H9 (cell line): ENCODE measurements at regions not wholly inside any gene's neighbourhood (a gene's known extent, or its start where the extent isn't known, plus 50 kb on each side); places are given as distances from the start of the nearest gene placed in this dataset.

ENCODE experiments used
- DNase-seq: peaks from one replicate; pipeline ENCODE4 v3.0.0-alpha.2; 2017
- H2AFZ ChIP-seq: one replicate; pipeline ENCODE4 v1.6.1; 2013; ENCODE audit warnings: mild to moderate bottlenecking, low read length, control low read depth, moderate library complexity
- H2AK5ac ChIP-seq: 2 replicates; pipeline ENCODE4 v1.6.1; 2013; ENCODE audit warnings: low read length, control low read depth, mixed read lengths; ENCODE audit not compliant: insufficient read length
- H2BK120ac ChIP-seq: one replicate; pipeline ENCODE4 v1.6.1; 2013; ENCODE audit warnings: low read depth, mild to moderate bottlenecking, low read length, control low read depth, inconsistent platforms; ENCODE audit not compliant: poor library complexity, severe bottlenecking
- H2BK12ac ChIP-seq: 2 replicates; pipeline ENCODE4 v1.6.1; 2013; ENCODE audit warnings: low read length, control low read depth, mixed read lengths, low read depth; ENCODE audit not compliant: insufficient read length
- H2BK15ac ChIP-seq: 2 replicates; pipeline ENCODE4 v1.6.1; 2013; ENCODE audit warnings: low read depth, low read length, control low read depth
- H2BK20ac ChIP-seq: one replicate; pipeline ENCODE4 v1.6.1; 2013; ENCODE audit warnings: low read depth, mild to moderate bottlenecking, low read length, control low read depth, inconsistent platforms; ENCODE audit not compliant: poor library complexity, severe bottlenecking
- H2BK5ac ChIP-seq: 2 replicates; pipeline ENCODE4 v1.6.1; 2013; ENCODE audit warnings: low read length, control low read depth, mixed read lengths; ENCODE audit not compliant: insufficient read length
- H3K14ac ChIP-seq: 2 replicates; pipeline ENCODE4 v1.6.1; 2013; ENCODE audit warnings: low read length, control low read depth; ENCODE audit not compliant: insufficient read depth
- H3K18ac ChIP-seq: 2 replicates; pipeline ENCODE4 v1.6.1; 2013; ENCODE audit warnings: low read depth, mild to moderate bottlenecking, mixed read lengths, low read length, control low read depth; ENCODE audit not compliant: insufficient read length
- H3K23ac ChIP-seq: 2 replicates; pipeline ENCODE4 v1.6.1; 2013; ENCODE audit warnings: low read length, control low read depth, mixed read lengths, low read depth; ENCODE audit not compliant: insufficient read length
- H3K23me2 ChIP-seq: 2 replicates; pipeline ENCODE4 v1.6.1; 2013; ENCODE audit warnings: low read depth, mild to moderate bottlenecking, mixed read lengths, low read length, control low read depth; ENCODE audit not compliant: insufficient read length, poor library complexity, severe bottlenecking
- H3K27ac ChIP-seq: 2 replicates; pipeline ENCODE4 v1.5.1; 2013; ENCODE audit warnings: low read length, control low read depth, mixed read lengths, low read depth; ENCODE audit not compliant: insufficient read length
- H3K27me3 ChIP-seq: 2 replicates; pipeline ENCODE4 v1.6.1; 2013; ENCODE audit warnings: low read length, control low read depth, inconsistent platforms; ENCODE audit not compliant: insufficient read depth
- H3K4ac ChIP-seq: 2 replicates; pipeline ENCODE4 v1.6.1; 2013; ENCODE audit warnings: low read depth, mild to moderate bottlenecking, control low read depth, inconsistent platforms, low read length, moderate library complexity
- H3K4me1 ChIP-seq: 2 replicates; pipeline ENCODE4 v1.6.1; 2013; ENCODE audit warnings: low read length, control low read depth, inconsistent platforms; ENCODE audit not compliant: insufficient read depth
- H3K4me2 ChIP-seq: 2 replicates; pipeline ENCODE4 v1.6.1; 2013; ENCODE audit warnings: low read length, control low read depth, mixed read lengths; ENCODE audit not compliant: insufficient read length, insufficient read depth
- H3K56ac ChIP-seq: 2 replicates; pipeline ENCODE4 v1.6.1; 2013; ENCODE audit warnings: low read depth, mild to moderate bottlenecking, mixed read lengths, low read length, control low read depth; ENCODE audit not compliant: insufficient read length
- H3K79me1 ChIP-seq: 2 replicates; pipeline ENCODE4 v1.6.1; 2013; ENCODE audit warnings: low read depth, mild to moderate bottlenecking, moderate library complexity, low read length, control low read depth, inconsistent platforms; ENCODE audit not compliant: insufficient read depth, poor library complexity, severe bottlenecking
- H3K79me2 ChIP-seq: 2 replicates; pipeline ENCODE4 v1.6.1; 2013; ENCODE audit warnings: low read length, control low read depth, inconsistent platforms; ENCODE audit not compliant: insufficient read depth
- H3K9ac ChIP-seq: 2 replicates; pipeline ENCODE4 v1.6.1; 2013; ENCODE audit warnings: low read length, control low read depth, mixed read lengths; ENCODE audit not compliant: insufficient read length; ENCODE audit errors: extremely low read depth
- H3K9me3 ChIP-seq: one replicate; pipeline ENCODE4 v1.6.1; 2013; ENCODE audit warnings: low read depth, low read length, inconsistent platforms; ENCODE audit not compliant: control insufficient read depth
- H3T11ph ChIP-seq: one replicate; pipeline ENCODE4 v1.6.1; 2013; ENCODE audit warnings: mild to moderate bottlenecking, low read length, control low read depth, inconsistent platforms
- H4K20me1 ChIP-seq: one replicate; pipeline ENCODE4 v1.6.1; 2013; ENCODE audit not compliant: control insufficient read depth, insufficient read length, insufficient read depth
- H4K5ac ChIP-seq: 2 replicates; pipeline ENCODE4 v1.6.1; 2013; ENCODE audit warnings: low read depth, mild to moderate bottlenecking, mixed read lengths, low read length, control low read depth; ENCODE audit not compliant: insufficient read length
- H4K8ac ChIP-seq: replicated peaks from 2 replicates; pipeline ENCODE4 v1.6.1; 2013; ENCODE audit warnings: low read length, control low read depth, mixed read lengths, low read depth; ENCODE audit not compliant: insufficient read length
- H4K91ac ChIP-seq: 2 replicates; pipeline ENCODE4 v1.6.1; 2013; ENCODE audit warnings: low read depth, mild to moderate bottlenecking, moderate library complexity, mixed read lengths, low read length, control low read depth; ENCODE audit not compliant: insufficient read length
- H3K27ac Mint-ChIP-seq, 3 experiments: 2 replicates in 2 of 3; 3 replicates in 1 of 3; pipeline ENCODE4 v1.8.0; 2020 to 2021; ENCODE audit warnings: mixed read lengths in 3 of 3, mild to moderate bottlenecking in 1 of 3, moderate library complexity in 1 of 3
- H3K27me3 Mint-ChIP-seq: 2 replicates; pipeline ENCODE4 v1.8.0; 2021; ENCODE audit warnings: low read depth, mild to moderate bottlenecking, moderate library complexity, mixed read lengths
- H3K36me3 Mint-ChIP-seq, 3 experiments: 2 replicates in 2 of 3; 3 replicates in 1 of 3; pipeline ENCODE4 v1.8.0; 2020 to 2021; ENCODE audit warnings: low read depth in 3 of 3, mixed read lengths in 3 of 3; ENCODE audit not compliant: insufficient read depth in 1 of 3
- H3K4me1 Mint-ChIP-seq, 2 experiments: 2 replicates each; pipeline ENCODE4 v1.8.0; 2020; ENCODE audit warnings: mixed read lengths in 2 of 2
- H3K4me3 Mint-ChIP-seq, 2 experiments: 2 replicates in 1 of 2; 3 replicates in 1 of 2; pipeline ENCODE4 v1.8.0; 2020 to 2021; ENCODE audit warnings: mild to moderate bottlenecking in 2 of 2, mixed read lengths in 2 of 2, moderate library complexity in 1 of 2
- H3K9me3 Mint-ChIP-seq, 2 experiments: 2 replicates in 1 of 2; 3 replicates in 1 of 2; pipeline ENCODE4 v1.8.0; 2020; ENCODE audit warnings: mild to moderate bottlenecking in 2 of 2, mixed read lengths in 2 of 2, moderate library complexity in 1 of 2
- WGBS: extraction: QIAGEN DNeasy Blood & Tissue Kit; methylation state at CpG from one replicate; pipeline ENCODE4 v1.1.7; 2013; ENCODE audit warnings: missing lambda C conversion rate, low lambda C conversion rate, mixed read lengths; ENCODE audit not compliant: insufficient read length; ENCODE audit errors: extremely low coverage; 5-methylcytosine and 5-hydroxymethylcytosine counted together
- TF ChIP-seq, protein P1 (sequence below): fragments of 200-600 bp; sonication (generic); conservative IDR thresholded peaks from 3 replicates; pipeline ENCODE4 v1.8.0; 2021; ENCODE audit warnings: antibody characterized with exemption, mild to moderate bottlenecking

DNA sequence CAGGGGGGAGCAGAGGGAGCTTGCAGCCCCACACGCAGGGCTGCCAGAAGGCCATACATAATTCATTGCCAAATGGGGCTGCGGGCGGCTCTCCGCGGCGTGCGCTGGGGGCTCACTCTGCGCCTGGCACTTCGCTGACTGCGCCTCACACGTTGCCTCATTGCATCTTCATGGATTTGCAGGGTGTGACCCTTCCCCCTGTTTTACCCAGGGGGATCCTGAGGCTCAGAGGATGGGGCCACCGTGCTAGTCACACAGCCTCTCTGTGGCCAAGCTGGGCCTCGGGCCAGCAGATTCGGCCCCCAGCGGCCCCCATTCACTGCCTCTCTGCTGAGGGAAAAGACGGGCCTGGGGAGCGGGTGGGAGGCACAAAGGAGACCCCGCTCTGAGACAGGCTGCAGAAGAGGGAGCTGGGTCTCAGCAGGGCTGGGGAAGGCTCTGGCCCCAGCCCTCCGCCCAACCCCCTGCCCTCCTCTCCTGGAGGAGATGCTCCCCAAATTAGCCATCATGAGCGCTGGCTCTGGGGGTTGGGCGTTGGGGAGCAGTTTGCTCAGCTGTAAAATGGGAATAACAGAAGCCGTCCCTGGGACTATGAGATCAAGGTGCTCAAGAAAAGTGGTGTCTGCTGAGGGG lies 115.5 kb downstream of the C9orf50 start:
- peaks cover 28 to 40% of the 10 kb centered on the region in 2 experiments for H3K4me1 Mint-ChIP-seq
- H3K27ac Mint-ChIP-seq, result no peak overlapping the region

More for the DNA sequence above, 115.5 kb downstream of the C9orf50 start:
- no peaks in the 10 kb centered on the region for H3K79me1 ChIP-seq
- H3K14ac ChIP-seq, result no peak overlapping the region
- H2BK5ac ChIP-seq, result no peak overlapping the region
- no peak overlapping the region for H3K18ac ChIP-seq
- H4K20me1 ChIP-seq, result no peaks in the 10 kb centered on the region
- H3K27me3 ChIP-seq, result no peaks in the 10 kb centered on the region; the same call in 1 of the 2 replicates
- no peak overlapping the region for H4K5ac ChIP-seq
- no peak overlapping the region for H2BK20ac ChIP-seq
- H3K4me1 ChIP-seq, result no peaks in the 10 kb centered on the region; the same call in 1 of the 2 replicates
- H3K9me3 Mint-ChIP-seq, result peaks cover 2 to 6% of the 10 kb centered on the region in 2 experiments
- H3K4me2 ChIP-seq, result no peak overlapping the region
- no peak overlapping the region for H4K91ac ChIP-seq
- H2BK15ac ChIP-seq, result no peak overlapping the region
- no peaks in the 10 kb centered on the region for H3K79me2 ChIP-seq
- no peak overlapping the region for H3K23ac ChIP-seq
- no peak overlapping the region for H2BK120ac ChIP-seq
- H3K4ac ChIP-seq, result no peak overlapping the region
- H3K23me2 ChIP-seq, result no peaks in the 10 kb centered on the region
- peaks cover 0 to 5% (median 0%) of the 10 kb centered on the region in 3 experiments; a peak in 1 of 7 replicates for H3K36me3 Mint-ChIP-seq
- no peak for DNase-seq
- no peak overlapping the region for H3T11ph ChIP-seq
- TF ChIP-seq, protein P1, sequence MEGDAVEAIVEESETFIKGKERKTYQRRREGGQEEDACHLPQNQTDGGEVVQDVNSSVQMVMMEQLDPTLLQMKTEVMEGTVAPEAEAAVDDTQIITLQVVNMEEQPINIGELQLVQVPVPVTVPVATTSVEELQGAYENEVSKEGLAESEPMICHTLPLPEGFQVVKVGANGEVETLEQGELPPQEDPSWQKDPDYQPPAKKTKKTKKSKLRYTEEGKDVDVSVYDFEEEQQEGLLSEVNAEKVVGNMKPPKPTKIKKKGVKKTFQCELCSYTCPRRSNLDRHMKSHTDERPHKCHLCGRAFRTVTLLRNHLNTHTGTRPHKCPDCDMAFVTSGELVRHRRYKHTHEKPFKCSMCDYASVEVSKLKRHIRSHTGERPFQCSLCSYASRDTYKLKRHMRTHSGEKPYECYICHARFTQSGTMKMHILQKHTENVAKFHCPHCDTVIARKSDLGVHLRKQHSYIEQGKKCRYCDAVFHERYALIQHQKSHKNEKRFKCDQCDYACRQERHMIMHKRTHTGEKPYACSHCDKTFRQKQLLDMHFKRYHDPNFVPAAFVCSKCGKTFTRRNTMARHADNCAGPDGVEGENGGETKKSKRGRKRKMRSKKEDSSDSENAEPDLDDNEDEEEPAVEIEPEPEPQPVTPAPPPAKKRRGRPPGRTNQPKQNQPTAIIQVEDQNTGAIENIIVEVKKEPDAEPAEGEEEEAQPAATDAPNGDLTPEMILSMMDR, result no peak
- no peak overlapping the region for H2AFZ ChIP-seq
- no peak overlapping the region for H3K9ac ChIP-seq
- no peak overlapping the region for H2BK12ac ChIP-seq
- no CpG with 5 or more reads among the region's 22 CpGs for WGBS
- no peak overlapping the region for H3K27ac ChIP-seq
- H4K8ac ChIP-seq, result no peak overlapping the region
- H3K56ac ChIP-seq, result no peak overlapping the region
- H3K27me3 Mint-ChIP-seq, result peaks cover 6% of the 10 kb centered on the region
- no peak overlapping the region for H3K4me3 Mint-ChIP-seq
- H2AK5ac ChIP-seq, result no peak overlapping the region
- H3K9me3 ChIP-seq, result no peaks in the 10 kb centered on the region
